Hindlimb muscle (tissue), 1 donor: ENCODE measurements at regions not wholly inside any gene's neighbourhood (a gene's known extent, or its start where the extent isn't known, plus 50 kb on each side); places are given as distances from the start of the nearest gene placed in this dataset.
"Not testable (repeated sequence)": the region's sequence is repeated elsewhere in the genome, so short reads cannot be mapped to it uniquely, and the experiment has no call there.

Experiments used
- DNase-seq: peaks from one replicate; pipeline ENCODE4 v3.0.0-alpha.2; 2013

GRCh38 chr16:26395700-26396099, 671.0 kb upstream of the C16orf82 start:
- DNase-seq, result no peak

- no peak for DNase-seq
Observed at GRCh38 chr16:26396511-26397235, 670.1 kb upstream of the C16orf82 start.

- DNase-seq, result no peak
Observed at GRCh38 chr16:26413780-26414179, 652.9 kb upstream of the C16orf82 start.

GRCh38 chr16:26419458-26419857, 647.3 kb upstream of the C16orf82 start:
- not testable (repeated sequence) for DNase-seq

GRCh38 chr16:26430618-26431017, 636.1 kb upstream of the C16orf82 start:
- DNase-seq, result no peak

GRCh38 chr16:26433807-26434206, 632.9 kb upstream of the C16orf82 start:
- DNase-seq, result no peak

GRCh38 chr16:26441178-26441577, 625.5 kb upstream of the C16orf82 start:
- DNase-seq, result no peak

- no peak for DNase-seq
Observed at GRCh38 chr16:26442321-26442720, 624.4 kb upstream of the C16orf82 start.

- DNase-seq, result no peak
Observed at GRCh38 chr16:26447570-26447969, 619.2 kb upstream of the C16orf82 start.

GRCh38 chr16:26453215-26453614, 613.5 kb upstream of the C16orf82 start:
- DNase-seq, result no peak

GRCh38 chr16:26454102-26454501, 612.6 kb upstream of the C16orf82 start:
- no peak for DNase-seq

GRCh38 chr16:26456074-26456473, 610.7 kb upstream of the C16orf82 start:
- DNase-seq, result no peak

GRCh38 chr16:26457095-26457494, 609.6 kb upstream of the C16orf82 start:
- no peak for DNase-seq

- no peak for DNase-seq
Observed at GRCh38 chr16:26457882-26458281, 608.8 kb upstream of the C16orf82 start.

- no peak for DNase-seq
Observed at GRCh38 chr16:26464576-26465266, 602.0 kb upstream of the C16orf82 start.

- DNase-seq, result not testable (repeated sequence)
Observed at GRCh38 chr16:26474405-26474804, 592.3 kb upstream of the C16orf82 start.

- DNase-seq, result peak; percentile 62
Observed at GRCh38 chr16:26475596-26475995, 591.1 kb upstream of the C16orf82 start.

GRCh38 chr16:26491101-26491670, 575.5 kb upstream of the C16orf82 start:
- DNase-seq, result no peak

- DNase-seq, result no peak
Observed at GRCh38 chr16:26491962-26492361, 574.8 kb upstream of the C16orf82 start.

GRCh38 chr16:26493751-26494150, 573.0 kb upstream of the C16orf82 start:
- no peak for DNase-seq

GRCh38 chr16:26497896-26498295, 568.8 kb upstream of the C16orf82 start:
- no peak for DNase-seq

GRCh38 chr16:26500326-26500725, 566.4 kb upstream of the C16orf82 start:
- no peak for DNase-seq

GRCh38 chr16:26505496-26505895, 561.2 kb upstream of the C16orf82 start:
- no peak for DNase-seq

- not testable (repeated sequence) for DNase-seq
Observed at GRCh38 chr16:26508946-26509345, 557.8 kb upstream of the C16orf82 start.
